CD8-positive, alpha-beta memory T cell (primary cell): ENCODE measurements at regions not wholly inside any gene's neighbourhood (a gene's known extent, or its start where the extent isn't known, plus 50 kb on each side); places are given as distances from the start of the nearest gene placed in this dataset.
"Not testable (repeated sequence)": the region's sequence is repeated elsewhere in the genome, so short reads cannot be mapped to it uniquely, and the experiment has no call there.

Experiments used
- CTCF ChIA-PET: fragments of 350-600 bp; sonication (Branson Sonifier 250); formaldehyde crosslinking; loops from one replicate; lab custom pipeline; 2021; ENCODE audit warnings: antibody characterized with exemption; lab: Charles Lee
- POLR2A ChIA-PET: fragments of 350-600 bp; sonication (Branson Sonifier 250); formaldehyde crosslinking; loops from one replicate; lab custom pipeline; 2021; ENCODE audit warnings: antibody characterized with exemption; lab: Charles Lee
- DNase-seq, 5 donors: peaks; one replicate each; pipeline versions ENCODE4 v3.0.0 to v3.0.0-alpha.2; 2020 to 2022; ENCODE audit warnings: mixed read lengths in 1 of 5
- H3K27ac ChIP-seq: one replicate; pipeline ENCODE4 v1.7.0; 2013; ENCODE audit warnings: low read depth, mild to moderate bottlenecking, low read length, moderate library complexity
- H3K27me3 ChIP-seq: 2 replicates; pipeline ENCODE4 v1.7.0; 2013; ENCODE audit warnings: low read length, mild to moderate bottlenecking; ENCODE audit not compliant: insufficient read depth, poor library complexity, severe bottlenecking
- H3K36me3 ChIP-seq: 2 replicates; pipeline ENCODE4 v1.7.0; 2013; ENCODE audit warnings: mild to moderate bottlenecking, low read length, moderate library complexity; ENCODE audit not compliant: insufficient read depth
- H3K4me1 ChIP-seq: 2 replicates; pipeline ENCODE4 v1.7.0; 2013; ENCODE audit warnings: mild to moderate bottlenecking, low read length, moderate library complexity; ENCODE audit not compliant: insufficient read depth
- H3K4me3 ChIP-seq: 2 replicates; pipeline ENCODE4 v1.7.0; 2013; ENCODE audit warnings: mild to moderate bottlenecking, low read length
- H3K9me3 ChIP-seq: 2 replicates; pipeline ENCODE4 v1.7.0; 2013; ENCODE audit warnings: mild to moderate bottlenecking, low read length
- H3K27ac Mint-ChIP-seq, 8 donors: one replicate each; pipeline ENCODE4 v1.8.0; 2020 to 2021; ENCODE audit warnings: mixed read lengths in 8 of 8, mild to moderate bottlenecking in 6 of 8, inconsistent platforms in 3 of 8, moderate library complexity in 3 of 8
- H3K27me3 Mint-ChIP-seq, 2 donors: one replicate each; pipeline ENCODE4 v1.8.0; 2020 to 2021; ENCODE audit warnings: mixed read lengths in 2 of 2, mild to moderate bottlenecking in 1 of 2, moderate library complexity in 1 of 2
- H3K36me3 Mint-ChIP-seq, 3 donors: one replicate each; pipeline ENCODE4 v1.8.0; 2020 to 2021; ENCODE audit warnings: mixed read lengths in 3 of 3, inconsistent platforms in 1 of 3, mild to moderate bottlenecking in 1 of 3
- H3K4me1 Mint-ChIP-seq, 3 donors: one replicate each; pipeline ENCODE4 v1.8.0; 2020 to 2021; ENCODE audit warnings: mixed read lengths in 3 of 3, inconsistent platforms in 1 of 3, mild to moderate bottlenecking in 1 of 3
- H3K4me3 Mint-ChIP-seq, 7 donors: one replicate each; pipeline ENCODE4 v1.8.0; 2020 to 2021; ENCODE audit warnings: mixed read lengths in 7 of 7, mild to moderate bottlenecking in 6 of 7, moderate library complexity in 4 of 7, inconsistent platforms in 2 of 7
- H3K9me3 Mint-ChIP-seq, 5 donors: one replicate each; pipeline ENCODE4 v1.8.0; 2020 to 2022; ENCODE audit warnings: mixed read lengths in 5 of 5, mild to moderate bottlenecking in 3 of 5, moderate library complexity in 2 of 5, inconsistent platforms in 1 of 5

DNA sequence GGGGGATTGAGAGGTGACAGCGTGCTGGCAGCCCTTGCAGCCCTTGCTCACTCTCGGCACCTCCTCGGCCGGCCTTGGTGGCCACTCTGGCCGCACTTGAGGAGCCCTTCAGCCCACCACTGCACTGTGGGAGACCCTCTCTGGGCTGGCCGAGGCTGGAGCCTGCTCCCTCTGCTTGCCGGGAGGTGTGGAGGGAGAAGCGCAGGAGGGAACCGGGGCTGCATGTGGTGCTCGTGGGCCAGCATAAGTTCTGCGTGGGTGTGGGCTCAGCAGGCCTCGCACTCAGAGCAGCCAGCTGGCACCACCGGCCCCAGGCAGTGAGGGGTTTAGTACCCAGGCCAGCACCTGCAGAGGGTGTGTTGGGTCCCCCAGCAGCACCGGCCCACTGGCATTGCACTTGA is 912.2 kb upstream of the ADGRB3 start:
- Mint-ChIP-seq H3K4me3 (no peak overlapping the region), H3K36me3 (no peaks in the 10 kb centered on the region), H3K27me3 (no peaks in the 10 kb centered on the region), H3K9me3 (peaks cover 7 to 29% (median 12%) of the 10 kb centered on the region in 5 donors), H3K4me1 (no peaks in the 10 kb centered on the region), H3K27ac (no peak overlapping the region)
- H3K4me1 ChIP-seq, result no peaks in the 10 kb centered on the region
- ChIA-PET POLR2A (no interaction called here), CTCF (no interaction called here)
- H3K4me3 ChIP-seq, result no peak overlapping the region
- H3K9me3 ChIP-seq, result no peaks in the 10 kb centered on the region
- H3K36me3 ChIP-seq, result no peaks in the 10 kb centered on the region
- no peaks in the 10 kb centered on the region for H3K27me3 ChIP-seq
- peak in 1 of 5 donors; percentile 37 for DNase-seq
- H3K27ac ChIP-seq, result no peak overlapping the region

DNA sequence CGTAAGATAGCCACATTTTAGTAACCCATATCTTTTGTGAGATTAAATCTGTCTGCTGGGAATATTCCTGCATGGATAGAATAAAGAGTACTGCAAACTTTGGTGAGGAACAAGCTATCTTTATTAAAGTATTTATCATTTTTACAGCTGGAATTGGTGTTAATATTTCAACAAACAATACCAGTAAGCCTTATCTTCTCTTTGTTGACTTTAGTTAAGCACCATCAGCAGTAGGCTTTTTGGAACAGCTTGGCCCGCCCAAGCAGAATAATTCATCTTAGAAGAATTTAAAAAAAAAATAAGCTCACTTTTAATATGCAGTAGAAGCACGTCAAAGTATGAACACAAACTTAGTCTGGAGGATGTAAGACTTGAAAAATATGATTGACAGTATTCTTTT is 917.8 kb upstream of the ADGRB3 start:
- CTCF ChIA-PET, result no interaction called here
- H3K9me3 ChIP-seq, result no peaks in the 10 kb centered on the region
- no peak overlapping the region for H3K4me3 Mint-ChIP-seq
- no peaks in the 10 kb centered on the region for H3K4me1 ChIP-seq
- H3K9me3 Mint-ChIP-seq, result peaks cover 4 to 22% (median 7%) of the 10 kb centered on the region in 5 donors
- no peak for DNase-seq
- H3K27ac Mint-ChIP-seq, result no peak overlapping the region
- H3K4me1 Mint-ChIP-seq, result no peaks in the 10 kb centered on the region
- no peaks in the 10 kb centered on the region for H3K36me3 ChIP-seq
- no peak overlapping the region for H3K4me3 ChIP-seq
- no peak overlapping the region for H3K27ac ChIP-seq
- no peaks in the 10 kb centered on the region for H3K27me3 ChIP-seq
- POLR2A ChIA-PET, result no interaction called here
- H3K27me3 Mint-ChIP-seq, result no peaks in the 10 kb centered on the region
- H3K36me3 Mint-ChIP-seq, result no peaks in the 10 kb centered on the region

DNA sequence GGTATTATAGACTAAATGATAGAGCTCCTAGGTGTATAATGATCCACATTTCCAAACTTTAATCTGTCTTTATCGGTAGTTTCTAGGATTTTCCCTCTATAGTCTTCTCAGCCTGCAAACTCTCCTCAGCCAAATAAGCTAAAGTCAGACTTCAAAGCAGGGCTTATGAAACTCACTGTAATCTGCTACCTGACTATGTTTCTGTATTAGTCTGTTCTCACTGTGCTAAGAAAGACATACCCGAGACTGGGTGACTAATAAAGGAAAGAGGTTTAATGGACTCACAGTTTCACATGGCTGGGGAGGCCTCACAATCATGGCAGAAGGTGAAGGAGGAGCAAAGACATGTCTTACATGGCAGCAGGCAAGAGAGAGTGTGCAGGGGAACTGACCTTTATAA is 928.7 kb upstream of the ADGRB3 start:
- H3K4me1 Mint-ChIP-seq, result no peaks in the 10 kb centered on the region
- H3K9me3 Mint-ChIP-seq, result peaks cover 4 to 29% (median 10%) of the 10 kb centered on the region in 5 donors
- ChIA-PET CTCF (no interaction called here), POLR2A (no interaction called here)
- Histone ChIP-seq H3K27me3 (no peaks in the 10 kb centered on the region), H3K27ac (no peak overlapping the region), H3K4me1 (no peaks in the 10 kb centered on the region), H3K4me3 (no peak overlapping the region), H3K9me3 (no peaks in the 10 kb centered on the region), H3K36me3 (no peaks in the 10 kb centered on the region)
- no peaks in the 10 kb centered on the region for H3K36me3 Mint-ChIP-seq
- H3K27me3 Mint-ChIP-seq, result no peaks in the 10 kb centered on the region
- DNase-seq, result no peak
- no peak overlapping the region for H3K27ac Mint-ChIP-seq
- no peak overlapping the region for H3K4me3 Mint-ChIP-seq

DNA sequence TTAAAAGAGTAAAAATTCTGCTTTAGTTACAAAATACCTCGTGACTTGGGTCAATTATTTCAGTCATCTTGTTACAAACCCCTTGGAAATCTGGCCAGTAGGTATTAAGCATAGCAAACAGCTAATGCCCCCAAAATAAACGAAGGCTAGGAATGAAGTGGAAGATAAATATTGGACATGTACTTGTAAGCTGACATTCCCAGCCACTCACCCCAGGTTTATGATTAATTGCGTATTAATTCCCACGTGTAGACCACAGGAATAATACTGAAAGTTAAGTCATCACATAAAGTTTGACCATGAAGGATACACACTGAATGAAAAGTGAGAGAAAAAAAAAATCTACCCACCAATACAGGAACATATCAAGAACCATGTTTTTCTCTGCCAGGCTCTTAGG is 936.5 kb upstream of the ADGRB3 start:
- H3K27ac ChIP-seq, result no peak overlapping the region
- DNase-seq, result no peak
- H3K27me3 Mint-ChIP-seq, result no peaks in the 10 kb centered on the region
- no peak overlapping the region for H3K4me3 ChIP-seq
- no peaks in the 10 kb centered on the region for H3K4me1 ChIP-seq
- no peak overlapping the region for H3K27ac Mint-ChIP-seq
- no peaks in the 10 kb centered on the region for H3K27me3 ChIP-seq
- ChIA-PET POLR2A (no interaction called here), CTCF (no interaction called here)
- H3K9me3 Mint-ChIP-seq, result peaks cover 0 to 29% (median 2%) of the 10 kb centered on the region in 5 donors
- no peaks in the 10 kb centered on the region for H3K9me3 ChIP-seq
- no peaks in the 10 kb centered on the region for H3K4me1 Mint-ChIP-seq
- H3K36me3 Mint-ChIP-seq, result no peaks in the 10 kb centered on the region
- no peaks in the 10 kb centered on the region for H3K36me3 ChIP-seq
- no peak overlapping the region for H3K4me3 Mint-ChIP-seq

DNA sequence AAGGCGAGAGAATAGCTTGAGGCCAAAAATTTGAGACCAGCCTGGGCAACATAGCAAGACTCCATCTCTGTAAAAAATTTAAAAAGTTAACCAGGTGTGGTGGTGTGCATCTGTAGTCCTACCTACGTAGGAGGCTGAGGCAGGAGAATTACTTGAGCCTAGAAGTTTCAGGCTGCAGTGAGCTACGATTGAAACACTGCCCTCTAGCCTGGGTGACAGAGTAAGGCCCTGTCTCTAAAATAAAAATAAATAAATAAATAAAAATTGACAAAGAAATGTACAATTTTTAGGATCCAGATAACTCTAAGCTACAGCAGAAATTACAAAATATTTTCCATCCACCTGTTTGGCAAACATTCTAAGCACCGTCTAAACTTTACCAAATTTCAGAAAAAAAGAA is 941.0 kb upstream of the ADGRB3 start:
- ChIA-PET POLR2A (no interaction called here), CTCF (no interaction called here)
- Histone ChIP-seq H3K27ac (no peak overlapping the region), H3K4me3 (no peak overlapping the region), H3K36me3 (no peaks in the 10 kb centered on the region), H3K9me3 (no peaks in the 10 kb centered on the region), H3K4me1 (no peaks in the 10 kb centered on the region), H3K27me3 (no peaks in the 10 kb centered on the region)
- no peak overlapping the region for H3K4me3 Mint-ChIP-seq
- no peaks in the 10 kb centered on the region for H3K27me3 Mint-ChIP-seq
- no peaks in the 10 kb centered on the region for H3K36me3 Mint-ChIP-seq
- no peak overlapping the region for H3K27ac Mint-ChIP-seq
- H3K4me1 Mint-ChIP-seq, result no peaks in the 10 kb centered on the region
- no peak for DNase-seq
- peaks cover 0 to 35% (median 6%) of the 10 kb centered on the region in 5 donors for H3K9me3 Mint-ChIP-seq

DNA sequence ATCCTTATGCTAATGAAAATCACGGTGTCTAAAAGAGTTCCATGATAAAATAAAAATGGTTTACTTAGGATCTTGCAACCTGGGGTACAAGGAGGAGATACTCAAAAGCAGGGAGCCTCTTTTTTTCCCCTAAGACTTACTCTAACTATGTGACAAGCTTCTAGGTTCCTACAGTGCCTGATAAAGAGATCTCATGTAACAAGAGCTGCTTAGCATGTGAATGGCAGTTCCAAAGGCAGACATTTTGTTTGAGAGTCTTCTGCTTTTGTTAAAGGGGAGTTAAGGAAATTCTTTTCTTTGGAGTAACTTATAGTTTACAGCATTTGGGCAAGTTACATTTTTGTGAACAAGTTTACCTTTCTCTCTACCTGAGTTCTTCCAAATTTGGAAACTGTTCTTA is 945.8 kb upstream of the ADGRB3 start:
- Histone ChIP-seq H3K4me3 (no peak overlapping the region), H3K27me3 (no peaks in the 10 kb centered on the region), H3K36me3 (no peaks in the 10 kb centered on the region), H3K4me1 (no peaks in the 10 kb centered on the region), H3K27ac (no peak overlapping the region), H3K9me3 (no peaks in the 10 kb centered on the region)
- CTCF ChIA-PET, result no interaction called here
- no peak for DNase-seq
- Mint-ChIP-seq H3K27ac (no peak overlapping the region), H3K36me3 (no peaks in the 10 kb centered on the region), H3K4me1 (no peaks in the 10 kb centered on the region), H3K27me3 (no peaks in the 10 kb centered on the region), H3K4me3 (no peak overlapping the region), H3K9me3 (peaks cover 0 to 17% (median 4%) of the 10 kb centered on the region in 5 donors)
- POLR2A ChIA-PET, result no interaction called here

DNA sequence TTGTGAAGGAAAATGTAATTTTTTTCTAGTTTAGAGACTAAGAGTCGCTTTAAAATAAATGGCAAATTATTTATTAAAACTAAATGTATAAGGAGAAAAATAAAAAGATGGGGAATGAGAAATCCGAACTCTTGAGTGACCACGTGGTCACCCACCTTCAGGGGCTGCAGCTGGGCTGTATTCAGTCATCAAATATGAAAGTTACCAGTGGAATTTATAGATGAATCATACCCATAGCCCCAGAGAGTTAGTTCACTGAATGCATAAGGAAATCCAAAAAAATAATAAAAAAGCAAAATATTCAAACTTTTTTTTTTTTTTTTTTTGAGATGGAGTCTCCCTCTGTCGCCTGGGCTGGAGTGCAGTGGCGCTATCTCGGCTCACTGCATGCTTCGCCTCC is 947.7 kb upstream of the ADGRB3 start:
- no peak overlapping the region for H3K27ac ChIP-seq
- H3K27ac Mint-ChIP-seq, result no peak overlapping the region
- H3K4me3 ChIP-seq, result no peak overlapping the region
- H3K9me3 ChIP-seq, result no peaks in the 10 kb centered on the region
- H3K4me3 Mint-ChIP-seq, result no peak overlapping the region
- no peaks in the 10 kb centered on the region for H3K36me3 ChIP-seq
- H3K27me3 ChIP-seq, result no peaks in the 10 kb centered on the region
- ChIA-PET CTCF (no interaction called here), POLR2A (no interaction called here)
- H3K9me3 Mint-ChIP-seq, result peaks cover 0 to 21% (median 9%) of the 10 kb centered on the region in 5 donors
- H3K4me1 Mint-ChIP-seq, result no peaks in the 10 kb centered on the region
- no peaks in the 10 kb centered on the region for H3K27me3 Mint-ChIP-seq
- DNase-seq, result no peak
- no peaks in the 10 kb centered on the region for H3K36me3 Mint-ChIP-seq
- no peaks in the 10 kb centered on the region for H3K4me1 ChIP-seq

DNA sequence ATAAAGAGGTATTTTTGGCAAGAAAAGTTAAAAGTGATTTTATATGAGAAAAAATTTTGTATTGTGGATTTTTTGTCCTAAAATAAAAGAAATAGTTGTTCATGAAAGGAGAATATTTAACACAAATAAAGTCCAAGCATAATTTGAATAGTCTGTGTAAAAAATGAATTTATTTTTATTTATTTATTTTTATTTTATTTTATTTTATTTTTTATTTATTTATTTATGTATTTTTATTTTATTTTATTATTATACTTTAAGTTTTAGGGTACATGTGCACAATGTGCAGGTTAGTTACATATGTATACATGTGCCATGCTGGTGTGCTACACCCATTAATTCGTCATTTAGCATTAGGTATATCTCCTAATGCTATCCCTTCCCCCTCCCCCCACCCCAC is 948.9 kb upstream of the ADGRB3 start:
- DNase-seq, H3K27ac Mint-ChIP-seq, H3K4me3 ChIP-seq, H3K9me3 ChIP-seq, H3K4me1 ChIP-seq, H3K27ac ChIP-seq, CTCF ChIA-PET, POLR2A ChIA-PET, H3K4me3 Mint-ChIP-seq, H3K36me3 Mint-ChIP-seq, H3K27me3 ChIP-seq, H3K36me3 ChIP-seq, H3K27me3 Mint-ChIP-seq, H3K4me1 Mint-ChIP-seq: not testable (repeated sequence)
- H3K9me3 Mint-ChIP-seq, result peaks cover 0 to 21% (median 9%) of the 10 kb centered on the region in 5 donors

DNA sequence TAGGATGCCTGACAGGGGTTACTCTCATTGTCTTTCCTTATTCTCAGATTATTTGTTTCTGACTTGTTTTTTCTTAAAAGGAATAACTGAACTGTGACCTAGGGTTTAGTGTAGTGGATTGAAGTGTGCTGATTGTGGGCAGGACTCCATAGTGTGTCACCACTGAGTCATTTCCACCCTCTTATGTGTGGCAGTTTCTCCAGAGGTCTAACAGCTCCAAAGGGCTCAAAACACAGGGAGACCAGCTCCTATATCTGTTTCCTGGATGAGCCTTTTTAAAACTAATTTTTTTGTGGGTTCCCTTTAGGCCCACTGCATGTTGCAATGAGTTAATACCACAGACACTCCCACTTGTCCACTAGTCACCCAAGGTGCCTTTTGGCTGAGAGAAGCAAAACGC is 951.1 kb upstream of the ADGRB3 start:
- H3K27me3 ChIP-seq, result no peaks in the 10 kb centered on the region
- H3K36me3 ChIP-seq, result no peaks in the 10 kb centered on the region
- CTCF ChIA-PET, result no interaction called here

More for the DNA sequence above, 951.1 kb upstream of the ADGRB3 start:
- Histone ChIP-seq H3K27ac (no peak overlapping the region), H3K4me1 (no peaks in the 10 kb centered on the region), H3K9me3 (no peaks in the 10 kb centered on the region), H3K4me3 (no peak overlapping the region)
- Mint-ChIP-seq H3K27me3 (no peaks in the 10 kb centered on the region), H3K9me3 (peaks cover 0 to 14% (median 9%) of the 10 kb centered on the region in 5 donors), H3K27ac (no peak overlapping the region), H3K36me3 (no peaks in the 10 kb centered on the region), H3K4me3 (no peak overlapping the region), H3K4me1 (no peaks in the 10 kb centered on the region)
- no peak for DNase-seq
- POLR2A ChIA-PET, result no interaction called here
